Vagina (tissue), 2 donors: ENCODE measurements at regions not wholly inside any gene's neighbourhood (a gene's known extent, or its start where the extent isn't known, plus 50 kb on each side); places are given as distances from the start of the nearest gene placed in this dataset.
"Not testable (repeated sequence)": the region's sequence is repeated elsewhere in the genome, so short reads cannot be mapped to it uniquely, and the experiment has no call there.

ENCODE experiments used
- POLR2A ChIP-seq, 2 donors: fragments of 450-650 bp; IDR thresholded peaks; one replicate each; pipeline ENCODE4 v1.6.1; 2017; ENCODE audit warnings: antibody characterized with exemption in 2 of 2, mild to moderate bottlenecking in 2 of 2, moderate library complexity in 2 of 2
- TF ChIP-seq, protein P1 (sequence below), 3 experiments: fragments of 450-650 bp in 2 of 3; fragments of 200-600 bp in 1 of 3; sonication (generic) in 1 of 3; IDR thresholded peaks; one replicate each; pipeline ENCODE4 v1.5.1; 2017 to 2019; ENCODE audit warnings: antibody characterized with exemption in 3 of 3, mild to moderate bottlenecking in 2 of 3, moderate library complexity in 2 of 3

DNA sequence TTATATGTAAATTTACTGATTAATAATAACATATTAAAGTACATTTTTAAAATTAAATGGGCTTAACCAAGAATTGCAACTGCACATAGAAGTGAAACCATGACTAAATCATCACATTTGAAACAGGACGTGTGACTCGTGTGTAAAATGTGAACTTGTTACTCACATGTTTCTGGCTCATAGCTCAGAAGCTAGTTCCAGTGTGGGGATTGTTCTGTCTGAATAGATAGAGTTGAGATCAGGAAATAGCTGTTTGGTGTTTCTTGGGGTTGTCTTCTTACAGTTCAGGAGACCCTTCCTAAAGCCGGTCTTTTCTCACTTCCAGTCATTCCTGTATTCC, 130.9 kb downstream of the LAT start:
- TF ChIP-seq POLR2A (IDR thresholded peaks at IDR 0.05) = not testable (repeated sequence)
- TF ChIP-seq, protein P1, sequence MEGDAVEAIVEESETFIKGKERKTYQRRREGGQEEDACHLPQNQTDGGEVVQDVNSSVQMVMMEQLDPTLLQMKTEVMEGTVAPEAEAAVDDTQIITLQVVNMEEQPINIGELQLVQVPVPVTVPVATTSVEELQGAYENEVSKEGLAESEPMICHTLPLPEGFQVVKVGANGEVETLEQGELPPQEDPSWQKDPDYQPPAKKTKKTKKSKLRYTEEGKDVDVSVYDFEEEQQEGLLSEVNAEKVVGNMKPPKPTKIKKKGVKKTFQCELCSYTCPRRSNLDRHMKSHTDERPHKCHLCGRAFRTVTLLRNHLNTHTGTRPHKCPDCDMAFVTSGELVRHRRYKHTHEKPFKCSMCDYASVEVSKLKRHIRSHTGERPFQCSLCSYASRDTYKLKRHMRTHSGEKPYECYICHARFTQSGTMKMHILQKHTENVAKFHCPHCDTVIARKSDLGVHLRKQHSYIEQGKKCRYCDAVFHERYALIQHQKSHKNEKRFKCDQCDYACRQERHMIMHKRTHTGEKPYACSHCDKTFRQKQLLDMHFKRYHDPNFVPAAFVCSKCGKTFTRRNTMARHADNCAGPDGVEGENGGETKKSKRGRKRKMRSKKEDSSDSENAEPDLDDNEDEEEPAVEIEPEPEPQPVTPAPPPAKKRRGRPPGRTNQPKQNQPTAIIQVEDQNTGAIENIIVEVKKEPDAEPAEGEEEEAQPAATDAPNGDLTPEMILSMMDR (IDR thresholded peaks at IDR 0.05) = not testable (repeated sequence)
